IMR-90 (cell line): ENCODE measurements at regions not wholly inside any gene's neighbourhood (a gene's known extent, or its start where the extent isn't known, plus 50 kb on each side); places are given as distances from the start of the nearest gene placed in this dataset.

Source experiments
- ATAC-seq: fragments of 200-7000 bp; cut with Tn5 transposase; 2 replicates; pipeline ENCODE4 v1.9.1; 2020; ENCODE audit warnings: low read depth, mild to moderate bottlenecking, moderate library complexity
- BruUV-seq: library from RNA; stranded (reverse); fragments of 400-500 nt; replicated peaks from 2 replicates; lab custom pipeline; 2021; lab: Mats Ljungman, UMichigan
- CTCF ChIA-PET: fragments of 300-600 bp; formaldehyde crosslinking; extraction: SDS; loops from one replicate; lab custom pipeline; 2021; ENCODE audit warnings: antibody characterized with exemption; lab: Yijun Ruan, JAX
- POLR2A ChIA-PET: fragments of 300-600 bp; sonication (Branson Sonifier 250); formaldehyde crosslinking; loops from one replicate; lab custom pipeline; 2022; ENCODE audit warnings: antibody characterized with exemption; ENCODE audit not compliant: unreplicated experiment; lab: Charles Lee
- DNase-seq: peaks from one replicate; pipeline ENCODE4 v3.0.0; 2013
- H2AFZ ChIP-seq: replicated peaks from 2 replicates; pipeline ENCODE3; 2013; ENCODE audit warnings: low read length, mild to moderate bottlenecking; ENCODE audit not compliant: poor library complexity
- H2AK5ac ChIP-seq: 2 replicates; pipeline ENCODE4 v1.6.1; 2013; ENCODE audit warnings: low read depth, low read length, inconsistent platforms
- H2AK9ac ChIP-seq: replicated peaks from 2 replicates; pipeline ENCODE3; 2013; ENCODE audit warnings: mild to moderate bottlenecking, low read depth, low read length, moderate library complexity; ENCODE audit not compliant: poor library complexity
- H2BK120ac ChIP-seq: 2 replicates; pipeline ENCODE4 v1.6.1; 2013; ENCODE audit warnings: low read depth, low read length, inconsistent platforms
- H2BK15ac ChIP-seq: 3 replicates; pipeline ENCODE4 v1.6.1; 2013; ENCODE audit warnings: low read depth, low read length, inconsistent platforms
- H2BK20ac ChIP-seq: 2 replicates; pipeline ENCODE4 v1.6.1; 2013; ENCODE audit warnings: low read depth, mild to moderate bottlenecking, inconsistent platforms, low read length, moderate library complexity
- H2BK5ac ChIP-seq: 2 replicates; pipeline ENCODE4 v1.6.1; 2013; ENCODE audit warnings: mild to moderate bottlenecking, low read depth, low read length, inconsistent platforms; ENCODE audit not compliant: poor library complexity, severe bottlenecking
- H3K14ac ChIP-seq: replicated peaks from 2 replicates; pipeline ENCODE4 v1.6.1; 2013; ENCODE audit warnings: low read depth, low read length, inconsistent platforms
- H3K18ac ChIP-seq: 2 replicates; pipeline ENCODE4 v1.6.1; 2013; ENCODE audit warnings: low read depth, low read length, control low read depth
- H3K23ac ChIP-seq: 2 replicates; pipeline ENCODE4 v1.6.1; 2013; ENCODE audit warnings: low read depth, low read length, inconsistent platforms
- H3K27ac ChIP-seq: 2 replicates; pipeline ENCODE4 v1.5.1; 2013; ENCODE audit warnings: mild to moderate bottlenecking, control low read depth, low read length; ENCODE audit not compliant: insufficient read depth
- H3K27me3 ChIP-seq: 2 replicates; pipeline ENCODE4 v1.6.1; 2013; ENCODE audit warnings: low read length; ENCODE audit not compliant: control insufficient read depth, insufficient read depth
- H3K36me3 ChIP-seq: 2 replicates; pipeline ENCODE4 v1.6.1; 2013; ENCODE audit warnings: low read length, mixed read lengths; ENCODE audit not compliant: control insufficient read depth, insufficient read depth
- H3K4ac ChIP-seq: 2 replicates; pipeline ENCODE4 v1.6.1; 2013; ENCODE audit warnings: low read depth, low read length, inconsistent platforms
- H3K4me1 ChIP-seq: 2 replicates; pipeline ENCODE4 v1.6.1; 2013; ENCODE audit warnings: low read length, mixed read lengths; ENCODE audit not compliant: control insufficient read depth, insufficient read depth
- H3K4me2 ChIP-seq: 2 replicates; pipeline ENCODE4 v1.6.1; 2013; ENCODE audit warnings: low read depth, mild to moderate bottlenecking, control low read depth, low read length, moderate library complexity
- H3K4me3 ChIP-seq: 2 replicates; pipeline ENCODE4 v1.5.1; 2013; ENCODE audit warnings: low read depth, mild to moderate bottlenecking, control low read depth, low read length, moderate library complexity; ENCODE audit not compliant: insufficient read depth
- H3K56ac ChIP-seq: 2 replicates; pipeline ENCODE4 v1.6.1; 2013; ENCODE audit warnings: low read length, inconsistent platforms; ENCODE audit not compliant: insufficient read depth; ENCODE audit errors: extremely low read depth
- H3K79me1 ChIP-seq, 2 experiments: 2 replicates each; pipeline ENCODE4 v1.6.1; 2013; ENCODE audit warnings: low read length in 2 of 2, inconsistent platforms in 1 of 2, low read depth in 1 of 2
- H3K9ac ChIP-seq: 2 replicates; pipeline ENCODE4 v1.6.1; 2013; ENCODE audit warnings: low read depth, low read length, control low read depth
- H3K9me1 ChIP-seq: 2 replicates; pipeline ENCODE4 v1.6.1; 2013; ENCODE audit warnings: low read length, inconsistent platforms; ENCODE audit not compliant: insufficient read depth
- H3K9me3 ChIP-seq: 2 replicates; pipeline ENCODE4 v1.6.1; 2013; ENCODE audit warnings: low read length; ENCODE audit not compliant: control insufficient read depth, insufficient read depth
- H4K20me1 ChIP-seq: 2 replicates; pipeline ENCODE4 v1.6.1; 2013; ENCODE audit warnings: low read length, inconsistent platforms; ENCODE audit not compliant: insufficient read depth
- H4K5ac ChIP-seq: 2 replicates; pipeline ENCODE4 v1.6.1; 2013; ENCODE audit warnings: mild to moderate bottlenecking, low read depth, low read length, control low read depth
- H4K8ac ChIP-seq, 2 experiments: 2 replicates each; pipeline ENCODE4 v1.6.1; 2013; ENCODE audit warnings: low read depth in 2 of 2, low read length in 2 of 2, control low read depth in 1 of 2, inconsistent platforms in 1 of 2
- H4K91ac ChIP-seq: 2 replicates; pipeline ENCODE4 v1.6.1; 2013; ENCODE audit warnings: low read depth, low read length, inconsistent platforms; ENCODE audit not compliant: insufficient read depth
- BHLHE40 ChIP-seq: fragments of 150-350 bp; IDR thresholded peaks from 2 replicates; pipeline ENCODE4 v1.6.1; 2016; ENCODE audit warnings: mild to moderate bottlenecking, low read depth, low read length
- CEBPB ChIP-seq: IDR thresholded peaks from 2 replicates; pipeline ENCODE4 v1.6.1; 2012; ENCODE audit warnings: low read depth, low read length, improper control_type of control experiment
- CHD1 ChIP-seq: IDR thresholded peaks from 2 replicates; pipeline ENCODE4 v1.6.1; 2012; ENCODE audit warnings: low read depth, low read length, improper control_type of control experiment
- CTCF ChIP-seq: conservative IDR thresholded peaks from 2 replicates; pipeline ENCODE4 v1.5.1; 2012; ENCODE audit warnings: mild to moderate bottlenecking, low read depth, low read length, improper control_type of control experiment
- ELK1 ChIP-seq: fragments of 150-350 bp; IDR thresholded peaks from 2 replicates; pipeline ENCODE4 v1.6.1; 2016; ENCODE audit warnings: low read depth, mild to moderate bottlenecking, low read length, moderate library complexity, borderline replicate concordance
- MAFK ChIP-seq: IDR thresholded peaks from 2 replicates; pipeline ENCODE4 v1.6.1; 2012; ENCODE audit warnings: low read depth, low read length, improper control_type of control experiment
- MAZ ChIP-seq: IDR thresholded peaks from 2 replicates; pipeline ENCODE4 v1.6.1; 2012; ENCODE audit warnings: low read depth, mild to moderate bottlenecking, low read length, improper control_type of control experiment, moderate library complexity, borderline replicate concordance
- MXI1 ChIP-seq: IDR thresholded peaks from 2 replicates; pipeline ENCODE4 v1.6.1; 2012; ENCODE audit warnings: low read depth, mild to moderate bottlenecking, low read length, moderate library complexity, borderline replicate concordance
- NFE2L2 ChIP-seq: fragments of 150-350 bp; IDR thresholded peaks from 2 replicates; pipeline ENCODE4 v1.6.1; 2016; ENCODE audit warnings: low read depth, mild to moderate bottlenecking, low read length
- POLR2A ChIP-seq: IDR thresholded peaks from 2 replicates; pipeline ENCODE4 v1.6.1; 2012; ENCODE audit warnings: mild to moderate bottlenecking, low read depth, low read length
- RAD21 ChIP-seq: IDR thresholded peaks from 2 replicates; pipeline ENCODE4 v1.6.1; 2012; ENCODE audit warnings: low read length, improper control_type of control experiment
- RCOR1 ChIP-seq: IDR thresholded peaks from 2 replicates; pipeline ENCODE4 v1.6.1; 2012; ENCODE audit warnings: mild to moderate bottlenecking, low read length, improper control_type of control experiment; ENCODE audit not compliant: insufficient replicate concordance
- RFX5 ChIP-seq: IDR thresholded peaks from 2 replicates; pipeline ENCODE4 v1.8.0; 2012; ENCODE audit warnings: low read depth, mild to moderate bottlenecking, low read length, moderate library complexity
- SMC3 ChIP-seq: fragments of 150-350 bp; IDR thresholded peaks from 2 replicates; pipeline ENCODE4 v1.6.1; 2016; ENCODE audit warnings: low read depth, mild to moderate bottlenecking, antibody characterized with exemption, low read length, moderate library complexity
- WGBS, 2 experiments: methylation state at CpG; one replicate each; pipeline versions ENCODE4 v1.1.5 to v1.1.7; 2013; ENCODE audit warnings: missing lambda C conversion rate in 2 of 2; ENCODE audit not compliant: insufficient read length in 1 of 2; ENCODE audit errors: extremely low coverage in 2 of 2; 5-methylcytosine and 5-hydroxymethylcytosine counted together
- dilution Hi-C: fragments of 300-500 bp; cut with HindIII; formaldehyde crosslinking; loops from one replicate; pipeline ENCODE4 v1.14.3; 2018; ENCODE audit warnings: low sequenced_read_pairs; ENCODE audit not compliant: unreplicated experiment
- in situ Hi-C: fragments of 300-500 bp; cut with MboI; formaldehyde crosslinking; loops from 3 replicates; pipeline ENCODE4 v1.14.3; 2019; ENCODE audit warnings: low sequenced_read_pairs, inconsistent platforms, mixed read lengths
- intact Hi-C: fragments of 100-400 bp; cut with micrococcal nuclease; formaldehyde crosslinking; loops from 2 replicates; pipeline ENCODE4 v1.10.0; 2022

GRCh38 chrX:116824785-116825184 lies 362.0 kb upstream of the CT83 start:
- Histone ChIP-seq H2AK9ac (no peak overlapping the region), H3K4ac (no peak overlapping the region), H4K8ac (no peak overlapping the region), H3K36me3 (no peaks in the 10 kb centered on the region), H3K4me1 (no peaks in the 10 kb centered on the region), H3K4me3 (no peak overlapping the region), H3K23ac (no peak overlapping the region), H4K20me1 (no peaks in the 10 kb centered on the region), H2BK15ac (no peak overlapping the region), H3K18ac (no peak overlapping the region), H4K5ac (no peak overlapping the region), H3K4me2 (no peak overlapping the region), H3K9me3 (no peaks in the 10 kb centered on the region; the same call in 1 of the 2 replicates), H2AFZ (no peak overlapping the region), H3K27me3 (no peaks in the 10 kb centered on the region), H3K79me1 (no peaks in the 10 kb centered on the region), H2BK120ac (no peak overlapping the region), H3K56ac (no peak overlapping the region), H4K91ac (no peak overlapping the region), H3K27ac (no peak overlapping the region), H2AK5ac (no peak overlapping the region), H2BK20ac (no peak overlapping the region), H3K9ac (no peak overlapping the region), H3K14ac (no peak overlapping the region), H3K9me1 (no peaks in the 10 kb centered on the region), H2BK5ac (no peak overlapping the region)
- intact Hi-C loops (no loop called here), dilution Hi-C loops (no loop called here), in situ Hi-C loops (no loop called here)
- TF ChIP-seq CHD1 (no peak), BHLHE40 (no peak), CTCF (no peak), MXI1 (no peak), POLR2A (no peak), RFX5 (no peak), CEBPB (no peak), ELK1 (no peak), NFE2L2 (no peak), RCOR1 (no peak), MAFK (no peak), RAD21 (no peak), MAZ (no peak), SMC3 (no peak)
- ATAC-seq (no peak), DNase-seq (no peak)
- no TSS peak for BruUV-seq
- no CpG with 5 or more reads among the region's 1 CpG for WGBS, 2 experiments
- POLR2A ChIA-PET, result no interaction called here
- CTCF ChIA-PET, result no interaction called here
